Heart left ventricle (tissue), 13 donors: ENCODE measurements at regions not wholly inside any gene's neighbourhood (a gene's known extent, or its start where the extent isn't known, plus 50 kb on each side); places are given as distances from the start of the nearest gene placed in this dataset.

ENCODE experiments used
- POLR2A ChIP-seq, 2 donors: fragments of 450-650 bp; IDR thresholded peaks; one replicate each; pipeline ENCODE4 v1.6.1; 2017; ENCODE audit warnings: antibody characterized with exemption in 2 of 2, mild to moderate bottlenecking in 2 of 2, moderate library complexity in 2 of 2
- TF ChIP-seq, protein P1 (sequence below), 12 donors: fragments of 200-600 bp; sonication (generic) in 4 of 12; IDR thresholded peaks; one replicate each; pipeline versions ENCODE4 v1.5.0 to v1.8.0; 2018 to 2022; ENCODE audit warnings: antibody characterized with exemption in 12 of 12, mild to moderate bottlenecking in 5 of 12
- donor health status: ischemic (EF 13 %, LVEDD 7.1; RV severe dilation, severe dysfunction).
- donor health status: DM: no; HTN: yes; CAD: no.
- donor health status: DM: no; HTN: no; CAD: no.
- donor health status: ischemic (EF 25% LVEDD 6.9; RV normal size, moderate dysfunction).
- donor health status: ischemic (EF 25% LVEDD 5.7; RV mildly dilated, moderate dysfunction).
- donor health status: ischemic (EF 35%, LVEDD 5.7; RV mildly dilated, moderate dysfunction).
- donor health status: nonischemic (EF 11% LVEDD 7.7; RV severe dilation, severe dysfunction).
- donor health status: DM: yes; HTN: yes; CAD: no.
- donor health status: PGD.
- donor health status: ischemic (EF 29% LVEDD 5.4; RV normal size, mild dysfunction).
- donor health status: nonischemic (EF 23%, LVEDD 6.1; RV moderate dilation, normal function).

DNA sequence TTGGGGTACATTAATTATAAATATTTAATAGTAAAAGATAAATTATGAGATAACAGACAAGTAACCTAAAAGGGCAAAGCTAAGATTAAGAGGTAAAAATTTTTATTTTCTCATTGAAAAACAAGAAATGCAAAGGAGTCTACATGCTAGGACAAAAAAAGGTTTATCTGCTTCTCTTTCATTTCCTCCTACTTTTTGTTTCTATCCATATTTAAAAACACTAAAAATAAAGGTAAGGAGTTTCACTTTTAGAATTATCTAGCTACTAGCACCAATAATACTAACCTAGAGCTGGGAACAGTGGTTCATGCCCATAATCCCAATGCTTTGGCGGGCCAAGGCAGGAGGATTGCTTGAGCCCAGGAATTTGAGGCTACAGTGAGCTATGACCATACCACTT, 1551.7 kb upstream of the SLC39A10 start:
- TF ChIP-seq, protein P1, sequence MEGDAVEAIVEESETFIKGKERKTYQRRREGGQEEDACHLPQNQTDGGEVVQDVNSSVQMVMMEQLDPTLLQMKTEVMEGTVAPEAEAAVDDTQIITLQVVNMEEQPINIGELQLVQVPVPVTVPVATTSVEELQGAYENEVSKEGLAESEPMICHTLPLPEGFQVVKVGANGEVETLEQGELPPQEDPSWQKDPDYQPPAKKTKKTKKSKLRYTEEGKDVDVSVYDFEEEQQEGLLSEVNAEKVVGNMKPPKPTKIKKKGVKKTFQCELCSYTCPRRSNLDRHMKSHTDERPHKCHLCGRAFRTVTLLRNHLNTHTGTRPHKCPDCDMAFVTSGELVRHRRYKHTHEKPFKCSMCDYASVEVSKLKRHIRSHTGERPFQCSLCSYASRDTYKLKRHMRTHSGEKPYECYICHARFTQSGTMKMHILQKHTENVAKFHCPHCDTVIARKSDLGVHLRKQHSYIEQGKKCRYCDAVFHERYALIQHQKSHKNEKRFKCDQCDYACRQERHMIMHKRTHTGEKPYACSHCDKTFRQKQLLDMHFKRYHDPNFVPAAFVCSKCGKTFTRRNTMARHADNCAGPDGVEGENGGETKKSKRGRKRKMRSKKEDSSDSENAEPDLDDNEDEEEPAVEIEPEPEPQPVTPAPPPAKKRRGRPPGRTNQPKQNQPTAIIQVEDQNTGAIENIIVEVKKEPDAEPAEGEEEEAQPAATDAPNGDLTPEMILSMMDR (IDR thresholded peaks at IDR 0.05), result no peak
- TF ChIP-seq POLR2A (IDR thresholded peaks at IDR 0.05), result no peak
